CMK (cell line): ENCODE measurements at regions not wholly inside any gene's neighbourhood (a gene's known extent, or its start where the extent isn't known, plus 50 kb on each side); places are given as distances from the start of the nearest gene placed in this dataset.

Source experiments
- DNase-seq: peaks from one replicate; pipeline ENCODE4 v3.0.0-alpha.2; 2010; ENCODE audit warnings: low read depth

GRCh38 chr1:90200646-90201205 lies 205.8 kb downstream of the ZNF326 start:
- no peak for DNase-seq

- no peak for DNase-seq
Observed at GRCh38 chr1:90198616-90199332, 203.9 kb downstream of the ZNF326 start.

- DNase-seq = no peak
Observed at GRCh38 chr1:90193116-90193515, 198.2 kb downstream of the ZNF326 start.

GRCh38 chr1:90192408-90192807 lies 197.5 kb downstream of the ZNF326 start:
- DNase-seq = no peak

GRCh38 chr1:90190523-90190922 lies 195.6 kb downstream of the ZNF326 start:
- no peak for DNase-seq

- no peak for DNase-seq
Observed at GRCh38 chr1:90189889-90190288, 195.0 kb downstream of the ZNF326 start.

GRCh38 chr1:90187323-90187585 lies 192.3 kb downstream of the ZNF326 start:
- no peak for DNase-seq

GRCh38 chr1:90186506-90187322 lies 191.8 kb downstream of the ZNF326 start:
- DNase-seq = no peak

- no peak for DNase-seq
Observed at GRCh38 chr1:90176530-90176929, 181.6 kb downstream of the ZNF326 start.

- DNase-seq = no peak
Observed at GRCh38 chr1:90175490-90176167, 180.7 kb downstream of the ZNF326 start.

GRCh38 chr1:90174246-90174645 lies 179.3 kb downstream of the ZNF326 start:
- DNase-seq = no peak

- DNase-seq = no peak
Observed at GRCh38 chr1:90162216-90162615, 167.3 kb downstream of the ZNF326 start.

GRCh38 chr1:90161625-90162024 lies 166.7 kb downstream of the ZNF326 start:
- no peak for DNase-seq

- no peak for DNase-seq
Observed at GRCh38 chr1:90155721-90156487, 161.0 kb downstream of the ZNF326 start.

- no peak for DNase-seq
Observed at GRCh38 chr1:90154711-90155110, 159.8 kb downstream of the ZNF326 start.

GRCh38 chr1:90149101-90149500 lies 154.2 kb downstream of the ZNF326 start:
- no peak for DNase-seq

- DNase-seq = no peak
Observed at GRCh38 chr1:90147093-90147492, 152.2 kb downstream of the ZNF326 start.

GRCh38 chr1:90144820-90145219 lies 149.9 kb downstream of the ZNF326 start:
- no peak for DNase-seq

- DNase-seq = no peak
Observed at GRCh38 chr1:90143591-90143990, 148.7 kb downstream of the ZNF326 start.

GRCh38 chr1:90142697-90143096 lies 147.8 kb downstream of the ZNF326 start:
- no peak for DNase-seq

- DNase-seq = no peak
Observed at GRCh38 chr1:90139837-90140236, 144.9 kb downstream of the ZNF326 start.

GRCh38 chr1:90135286-90135685 lies 140.4 kb downstream of the ZNF326 start:
- DNase-seq = no peak
